Calu3 (cell line): ENCODE measurements at regions not wholly inside any gene's neighbourhood (a gene's known extent, or its start where the extent isn't known, plus 50 kb on each side); places are given as distances from the start of the nearest gene placed in this dataset.

Experiments used
- BruUV-seq: library from RNA; stranded (reverse); fragments of 400-500 nt; replicated peaks from 2 replicates; lab custom pipeline; 2021; lab: Mats Ljungman, UMichigan
- CTCF ChIA-PET: fragments of 300-600 bp; sonication (Branson Sonifier 250); formaldehyde crosslinking; loops from one replicate; lab custom pipeline; 2022; ENCODE audit warnings: antibody characterized with exemption; lab: Charles Lee
- DNase-seq: peaks from one replicate; pipeline ENCODE4 v3.0.0; 2022
- H3K27ac Mint-ChIP-seq: one replicate; pipeline ENCODE4 v1.8.0; 2022; ENCODE audit warnings: mixed read lengths; ENCODE audit not compliant: unreplicated experiment
- H3K27me3 Mint-ChIP-seq: one replicate; pipeline ENCODE4 v1.8.0; 2022; ENCODE audit warnings: mixed read lengths; ENCODE audit not compliant: unreplicated experiment
- H3K36me3 Mint-ChIP-seq: one replicate; pipeline ENCODE4 v1.8.0; 2022; ENCODE audit warnings: mild to moderate bottlenecking, moderate library complexity, mixed read lengths; ENCODE audit not compliant: insufficient read depth, unreplicated experiment
- H3K4me1 Mint-ChIP-seq: one replicate; pipeline ENCODE4 v1.8.0; 2022; ENCODE audit warnings: mild to moderate bottlenecking, low read depth, mixed read lengths; ENCODE audit not compliant: unreplicated experiment
- H3K4me3 Mint-ChIP-seq: one replicate; pipeline ENCODE4 v1.8.0; 2022; ENCODE audit warnings: mild to moderate bottlenecking, low read depth, moderate library complexity, mixed read lengths; ENCODE audit not compliant: unreplicated experiment
- H3K9me3 Mint-ChIP-seq: one replicate; pipeline ENCODE4 v1.8.0; 2022; ENCODE audit warnings: low read depth, mixed read lengths; ENCODE audit not compliant: unreplicated experiment
- intact Hi-C: fragments of 100-400 bp; cut with micrococcal nuclease; formaldehyde crosslinking; loops from one replicate; pipeline ENCODE4 v1.10.0; 2022; ENCODE audit not compliant: unreplicated experiment
- TF ChIP-seq, protein P1 (sequence below): fragments of 200-600 bp; IDR thresholded peaks from one replicate; pipeline ENCODE4 v1.8.0; 2022; ENCODE audit warnings: antibody characterized with exemption; ENCODE audit not compliant: unreplicated experiment

- Mint-ChIP-seq H3K9me3 (peaks cover 5% of the 10 kb centered on the region), H3K27ac (no peak overlapping the region), H3K27me3 (no peaks in the 10 kb centered on the region), H3K4me3 (no peak overlapping the region), H3K36me3 (no peaks in the 10 kb centered on the region), H3K4me1 (no peaks in the 10 kb centered on the region)
- BruUV-seq, result no TSS peak
- intact Hi-C loops, result no loop called here
- TF ChIP-seq, protein P1, sequence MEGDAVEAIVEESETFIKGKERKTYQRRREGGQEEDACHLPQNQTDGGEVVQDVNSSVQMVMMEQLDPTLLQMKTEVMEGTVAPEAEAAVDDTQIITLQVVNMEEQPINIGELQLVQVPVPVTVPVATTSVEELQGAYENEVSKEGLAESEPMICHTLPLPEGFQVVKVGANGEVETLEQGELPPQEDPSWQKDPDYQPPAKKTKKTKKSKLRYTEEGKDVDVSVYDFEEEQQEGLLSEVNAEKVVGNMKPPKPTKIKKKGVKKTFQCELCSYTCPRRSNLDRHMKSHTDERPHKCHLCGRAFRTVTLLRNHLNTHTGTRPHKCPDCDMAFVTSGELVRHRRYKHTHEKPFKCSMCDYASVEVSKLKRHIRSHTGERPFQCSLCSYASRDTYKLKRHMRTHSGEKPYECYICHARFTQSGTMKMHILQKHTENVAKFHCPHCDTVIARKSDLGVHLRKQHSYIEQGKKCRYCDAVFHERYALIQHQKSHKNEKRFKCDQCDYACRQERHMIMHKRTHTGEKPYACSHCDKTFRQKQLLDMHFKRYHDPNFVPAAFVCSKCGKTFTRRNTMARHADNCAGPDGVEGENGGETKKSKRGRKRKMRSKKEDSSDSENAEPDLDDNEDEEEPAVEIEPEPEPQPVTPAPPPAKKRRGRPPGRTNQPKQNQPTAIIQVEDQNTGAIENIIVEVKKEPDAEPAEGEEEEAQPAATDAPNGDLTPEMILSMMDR, result no peak
- DNase-seq, result no peak
- CTCF ChIA-PET, result no interaction called here
Measured at GRCh38 chr6:140228491-140228890, 854.0 kb upstream of the CITED2 start.

DNA sequence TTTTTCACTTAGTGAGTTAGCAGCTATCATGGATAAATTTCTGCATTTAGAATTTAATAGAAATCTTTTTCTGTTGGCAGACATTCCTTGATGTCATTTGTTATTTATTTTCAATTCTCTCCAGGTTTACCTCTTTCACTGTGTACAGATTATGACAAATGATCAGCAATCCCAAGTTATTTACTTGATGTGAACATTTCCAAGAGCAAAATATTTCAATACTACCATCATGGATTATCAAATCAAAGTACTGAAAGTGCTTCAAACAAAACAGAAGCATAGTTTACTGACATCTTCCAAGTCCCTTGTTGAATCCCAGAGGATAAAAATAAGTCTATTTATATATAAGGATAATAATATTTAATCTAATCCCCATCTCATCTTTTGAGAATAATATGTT, 852.2 kb upstream of the CITED2 start:
- intact Hi-C loops, result no loop called here
- H3K4me1 Mint-ChIP-seq, result no peaks in the 10 kb centered on the region
- TF ChIP-seq, protein P1, result no peak
- no peak overlapping the region for H3K4me3 Mint-ChIP-seq
- H3K27ac Mint-ChIP-seq, result no peak overlapping the region
- no TSS peak for BruUV-seq
- CTCF ChIA-PET, result interaction anchor here (0.6 kb wide), 1 partner anchor 79 kb away, joined by 4 read pairs; no protein-coding TSS in a partner anchor
- H3K27me3 Mint-ChIP-seq, result no peaks in the 10 kb centered on the region
- no peaks in the 10 kb centered on the region for H3K36me3 Mint-ChIP-seq
- H3K9me3 Mint-ChIP-seq, result peaks cover 3% of the 10 kb centered on the region
- no peak for DNase-seq

GRCh38 chr6:140225701-140226436, 851.4 kb upstream of the CITED2 start:
- Mint-ChIP-seq H3K27ac (no peak overlapping the region), H3K9me3 (no peaks in the 10 kb centered on the region), H3K4me3 (no peak overlapping the region), H3K27me3 (no peaks in the 10 kb centered on the region), H3K4me1 (no peaks in the 10 kb centered on the region), H3K36me3 (no peaks in the 10 kb centered on the region)
- DNase-seq, result no peak
- CTCF ChIA-PET, result no interaction called here
- TF ChIP-seq, protein P1, result no peak
- intact Hi-C loops, result no loop called here
- no TSS peak for BruUV-seq

DNA sequence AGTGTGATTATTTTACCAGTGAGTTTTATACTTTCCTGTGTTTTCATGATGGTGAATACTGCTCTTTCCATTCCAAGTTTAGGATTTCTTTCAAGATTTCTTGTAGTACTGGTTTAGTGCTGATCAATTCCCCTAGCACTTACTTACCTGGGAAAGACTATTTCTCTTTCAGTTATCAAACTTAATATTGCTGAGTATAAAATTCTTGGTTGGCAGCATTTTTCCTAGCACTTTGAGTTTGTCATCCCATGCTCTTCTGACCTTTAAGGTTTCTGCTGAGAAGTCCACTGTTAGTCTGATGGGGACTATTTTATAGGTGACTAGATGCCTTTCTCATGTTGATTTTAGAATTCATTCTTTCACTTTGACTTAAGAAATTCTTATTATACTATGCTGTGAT, 842.8 kb upstream of the CITED2 start:
- no peaks in the 10 kb centered on the region for H3K36me3 Mint-ChIP-seq
- no peak for DNase-seq
- no peaks in the 10 kb centered on the region for H3K4me1 Mint-ChIP-seq
- CTCF ChIA-PET, result no interaction called here
- no TSS peak for BruUV-seq
- H3K27me3 Mint-ChIP-seq, result no peaks in the 10 kb centered on the region
- TF ChIP-seq, protein P1, result no peak
- H3K27ac Mint-ChIP-seq, result no peak overlapping the region
- no peak overlapping the region for H3K4me3 Mint-ChIP-seq
- peaks cover 2% of the 10 kb centered on the region for H3K9me3 Mint-ChIP-seq
- intact Hi-C loops, result loop anchor here (5.0 kb wide), 1 partner anchor 370 kb away; no protein-coding TSS in a partner anchor
